Raji (cell line): ENCODE measurements at regions not wholly inside any gene's neighbourhood (a gene's known extent, or its start where the extent isn't known, plus 50 kb on each side); places are given as distances from the start of the nearest gene placed in this dataset.

Source experiments
- POLR2A ChIP-seq: IDR thresholded peaks from 2 replicates; pipeline ENCODE4 v1.6.1; 2011; ENCODE audit warnings: low read depth, low read length, control low read depth; ENCODE audit not compliant: insufficient read depth

GRCh38 chr5:125683669-125684068, 739.5 kb upstream of the GRAMD2B start:
- TF ChIP-seq POLR2A = no peak

GRCh38 chr5:125685771-125686170, 737.4 kb upstream of the GRAMD2B start:
- no peak for TF ChIP-seq POLR2A

GRCh38 chr5:125695996-125696655, 727.1 kb upstream of the GRAMD2B start:
- TF ChIP-seq POLR2A = no peak

- TF ChIP-seq POLR2A = no peak
Measured at GRCh38 chr5:125696762-125697161, 726.4 kb upstream of the GRAMD2B start.

GRCh38 chr5:125698420-125698819, 724.8 kb upstream of the GRAMD2B start:
- no peak for TF ChIP-seq POLR2A

GRCh38 chr5:125699860-125700259, 723.3 kb upstream of the GRAMD2B start:
- TF ChIP-seq POLR2A = no peak

- TF ChIP-seq POLR2A = no peak
Measured at GRCh38 chr5:125700380-125700861, 722.8 kb upstream of the GRAMD2B start.

GRCh38 chr5:125703616-125704015, 719.6 kb upstream of the GRAMD2B start:
- TF ChIP-seq POLR2A = no peak

- no peak for TF ChIP-seq POLR2A
Measured at GRCh38 chr5:125704888-125705287, 718.3 kb upstream of the GRAMD2B start.

- no peak for TF ChIP-seq POLR2A
Measured at GRCh38 chr5:125708583-125708982, 714.6 kb upstream of the GRAMD2B start.

- no peak for TF ChIP-seq POLR2A
Measured at GRCh38 chr5:125710745-125711144, 712.5 kb upstream of the GRAMD2B start.

- no peak for TF ChIP-seq POLR2A
Measured at GRCh38 chr5:125712397-125712796, 710.8 kb upstream of the GRAMD2B start.

GRCh38 chr5:125713109-125713805, 710.0 kb upstream of the GRAMD2B start:
- TF ChIP-seq POLR2A = no peak

- no peak for TF ChIP-seq POLR2A
Measured at GRCh38 chr5:125715216-125715615, 708.0 kb upstream of the GRAMD2B start.

GRCh38 chr5:125717209-125717608, 706.0 kb upstream of the GRAMD2B start:
- TF ChIP-seq POLR2A = no peak

GRCh38 chr5:125719681-125720347, 703.4 kb upstream of the GRAMD2B start:
- no peak for TF ChIP-seq POLR2A

GRCh38 chr5:125720348-125720685, 702.9 kb upstream of the GRAMD2B start:
- TF ChIP-seq POLR2A = no peak

- no peak for TF ChIP-seq POLR2A
Measured at GRCh38 chr5:125720721-125721120, 702.5 kb upstream of the GRAMD2B start.
